Neuron (in vitro differentiated cells): ENCODE measurements at regions not wholly inside any gene's neighbourhood (a gene's known extent, or its start where the extent isn't known, plus 50 kb on each side); places are given as distances from the start of the nearest gene placed in this dataset.
"Not testable (repeated sequence)": the region's sequence is repeated elsewhere in the genome, so short reads cannot be mapped to it uniquely, and the experiment has no call there.

ENCODE experiments used
- H2AFZ ChIP-seq: one replicate; pipeline ENCODE4 v1.6.1; 2013; ENCODE audit warnings: low read depth, mild to moderate bottlenecking, inconsistent platforms, low read length, moderate library complexity
- H3K27me3 ChIP-seq: one replicate; pipeline ENCODE4 v1.6.1; 2013; ENCODE audit warnings: low read length; ENCODE audit not compliant: insufficient read depth
- H3K36me3 ChIP-seq: one replicate; pipeline ENCODE4 v1.6.1; 2013; ENCODE audit warnings: low read length; ENCODE audit not compliant: insufficient read depth
- H3K4me1 ChIP-seq: one replicate; pipeline ENCODE4 v1.6.1; 2013; ENCODE audit warnings: low read length; ENCODE audit not compliant: insufficient read depth
- H3K4me3 ChIP-seq: 2 replicates; pipeline ENCODE4 v1.5.1; 2013; ENCODE audit warnings: mild to moderate bottlenecking, low read length, moderate library complexity
- H3K9me3 ChIP-seq: one replicate; pipeline ENCODE4 v1.6.1; 2013; ENCODE audit warnings: low read length

- H3K4me1 ChIP-seq = no peaks in the 10 kb centered on the region
- no peak overlapping the region for H3K4me3 ChIP-seq
- no peaks in the 10 kb centered on the region for H3K9me3 ChIP-seq
- H3K36me3 ChIP-seq = no peaks in the 10 kb centered on the region
- H2AFZ ChIP-seq = no peak overlapping the region
- no peaks in the 10 kb centered on the region for H3K27me3 ChIP-seq
Measured at GRCh38 chr18:64392202-64392601, 243.3 kb upstream of the LINC00305 start.

- H3K4me1 ChIP-seq = no peaks in the 10 kb centered on the region
- no peaks in the 10 kb centered on the region for H3K27me3 ChIP-seq
- no peaks in the 10 kb centered on the region for H3K9me3 ChIP-seq
- no peaks in the 10 kb centered on the region for H3K36me3 ChIP-seq
- no peak overlapping the region for H2AFZ ChIP-seq
- no peak overlapping the region for H3K4me3 ChIP-seq
Measured at GRCh38 chr18:64384101-64384500, 235.2 kb upstream of the LINC00305 start.

- H3K9me3 ChIP-seq = no peaks in the 10 kb centered on the region
- no peaks in the 10 kb centered on the region for H3K36me3 ChIP-seq
- H3K4me3 ChIP-seq = no peak overlapping the region
Measured at GRCh38 chr18:64380117-64380516, 231.2 kb upstream of the LINC00305 start.

GRCh38 chr18:64379662-64380061 lies 230.8 kb upstream of the LINC00305 start:
- H3K4me1 ChIP-seq = no peaks in the 10 kb centered on the region

More at GRCh38 chr18:64380117-64380516, 231.2 kb upstream of the LINC00305 start:
- Histone ChIP-seq H3K4me1 (no peaks in the 10 kb centered on the region), H3K27me3 (no peaks in the 10 kb centered on the region), H2AFZ (no peak overlapping the region)

GRCh38 chr18:64377446-64377845 lies 228.6 kb upstream of the LINC00305 start:
- Histone ChIP-seq H3K27me3 (no peaks in the 10 kb centered on the region), H2AFZ (no peak overlapping the region), H3K4me1 (no peaks in the 10 kb centered on the region), H3K9me3 (no peaks in the 10 kb centered on the region), H3K36me3 (no peaks in the 10 kb centered on the region), H3K4me3 (no peak overlapping the region)

More at GRCh38 chr18:64379662-64380061, 230.8 kb upstream of the LINC00305 start:
- H3K27me3 ChIP-seq = no peaks in the 10 kb centered on the region
- H3K9me3 ChIP-seq = no peaks in the 10 kb centered on the region
- H3K4me3 ChIP-seq = no peak overlapping the region
- H2AFZ ChIP-seq = no peak overlapping the region
- H3K36me3 ChIP-seq = no peaks in the 10 kb centered on the region

GRCh38 chr18:64372850-64373249 lies 224.0 kb upstream of the LINC00305 start:
- no peaks in the 10 kb centered on the region for H3K36me3 ChIP-seq

GRCh38 chr18:64369830-64370440 lies 221.0 kb upstream of the LINC00305 start:
- H3K36me3 ChIP-seq, H3K4me3 ChIP-seq, H3K27me3 ChIP-seq, H2AFZ ChIP-seq, H3K4me1 ChIP-seq, H3K9me3 ChIP-seq: not testable (repeated sequence)

More at GRCh38 chr18:64372850-64373249, 224.0 kb upstream of the LINC00305 start:
- Histone ChIP-seq H3K9me3 (no peaks in the 10 kb centered on the region), H3K4me1 (no peaks in the 10 kb centered on the region), H2AFZ (no peak overlapping the region), H3K4me3 (no peak overlapping the region), H3K27me3 (no peaks in the 10 kb centered on the region)

GRCh38 chr18:64365106-64365505 lies 216.2 kb upstream of the LINC00305 start:
- Histone ChIP-seq H3K9me3 (no peaks in the 10 kb centered on the region), H2AFZ (no peak overlapping the region), H3K4me1 (no peaks in the 10 kb centered on the region), H3K27me3 (no peaks in the 10 kb centered on the region), H3K4me3 (no peak overlapping the region), H3K36me3 (no peaks in the 10 kb centered on the region)

- Histone ChIP-seq H2AFZ (no peak overlapping the region), H3K4me1 (no peaks in the 10 kb centered on the region), H3K9me3 (no peaks in the 10 kb centered on the region), H3K27me3 (no peaks in the 10 kb centered on the region), H3K4me3 (no peak overlapping the region), H3K36me3 (no peaks in the 10 kb centered on the region)
Measured at GRCh38 chr18:64337673-64338072, 188.8 kb upstream of the LINC00305 start.

- H3K4me1 ChIP-seq = no peaks in the 10 kb centered on the region
- no peak overlapping the region for H2AFZ ChIP-seq
Measured at GRCh38 chr18:64337018-64337417, 188.1 kb upstream of the LINC00305 start.

GRCh38 chr18:64334748-64335147 lies 185.9 kb upstream of the LINC00305 start:
- Histone ChIP-seq H2AFZ (no peak overlapping the region), H3K9me3 (no peaks in the 10 kb centered on the region), H3K27me3 (no peaks in the 10 kb centered on the region)

More at GRCh38 chr18:64337018-64337417, 188.1 kb upstream of the LINC00305 start:
- H3K36me3 ChIP-seq = no peaks in the 10 kb centered on the region
- H3K9me3 ChIP-seq = no peaks in the 10 kb centered on the region
- no peaks in the 10 kb centered on the region for H3K27me3 ChIP-seq
- H3K4me3 ChIP-seq = no peak overlapping the region

GRCh38 chr18:64333584-64333983 lies 184.7 kb upstream of the LINC00305 start:
- H3K9me3 ChIP-seq = no peaks in the 10 kb centered on the region
- H2AFZ ChIP-seq = no peak overlapping the region
- H3K4me3 ChIP-seq = no peak overlapping the region
- H3K27me3 ChIP-seq = no peaks in the 10 kb centered on the region
- H3K4me1 ChIP-seq = no peaks in the 10 kb centered on the region
- H3K36me3 ChIP-seq = no peaks in the 10 kb centered on the region

More at GRCh38 chr18:64334748-64335147, 185.9 kb upstream of the LINC00305 start:
- Histone ChIP-seq H3K4me1 (no peaks in the 10 kb centered on the region), H3K4me3 (no peak overlapping the region), H3K36me3 (no peaks in the 10 kb centered on the region)

GRCh38 chr18:64332835-64333234 lies 183.9 kb upstream of the LINC00305 start:
- Histone ChIP-seq H3K4me3 (no peak overlapping the region), H3K9me3 (no peaks in the 10 kb centered on the region), H3K27me3 (no peaks in the 10 kb centered on the region), H3K4me1 (no peaks in the 10 kb centered on the region), H3K36me3 (no peaks in the 10 kb centered on the region), H2AFZ (no peak overlapping the region)

GRCh38 chr18:64331419-64331818 lies 182.5 kb upstream of the LINC00305 start:
- Histone ChIP-seq H3K36me3 (no peaks in the 10 kb centered on the region), H3K9me3 (no peaks in the 10 kb centered on the region), H3K4me1 (no peaks in the 10 kb centered on the region), H3K4me3 (no peak overlapping the region), H3K27me3 (no peaks in the 10 kb centered on the region), H2AFZ (no peak overlapping the region)
